GM12864 (cell line): ENCODE measurements at regions not wholly inside any gene's neighbourhood (a gene's known extent, or its start where the extent isn't known, plus 50 kb on each side); places are given as distances from the start of the nearest gene placed in this dataset.

Experiments
- DNase-seq: peaks from one replicate; pipeline ENCODE4 v3.0.0-alpha.2; 2011; ENCODE audit warnings: low read depth
- H3K4me3 ChIP-seq: 2 replicates; pipeline ENCODE4 v1.5.1; 2011; ENCODE audit warnings: mild to moderate bottlenecking, low read depth, low read length, control low read depth
- TF ChIP-seq, protein P1 (sequence below): IDR thresholded peaks from 2 replicates; pipeline ENCODE4 v1.5.1; 2011; ENCODE audit warnings: low read depth, mild to moderate bottlenecking, moderate library complexity, low read length, control low read depth, inconsistent platforms; ENCODE audit errors: missing control alignments

DNA sequence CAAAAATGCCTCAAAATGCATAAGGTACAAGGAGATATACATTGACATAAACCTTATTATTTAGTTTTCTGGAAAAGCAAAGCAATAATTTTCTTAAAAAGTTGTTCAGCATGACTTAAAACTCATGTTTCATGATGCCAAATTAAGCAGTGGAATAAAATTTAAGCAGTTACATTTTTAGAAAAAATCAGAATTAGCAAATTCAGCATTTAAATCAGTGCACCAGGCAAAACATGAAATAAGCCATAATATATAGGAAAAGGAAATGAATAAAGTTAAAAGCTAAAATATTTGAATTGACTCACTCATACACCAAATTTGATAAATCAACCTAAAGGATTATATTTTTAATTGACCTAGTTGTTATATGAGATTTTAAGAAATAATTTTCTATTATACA, 795.1 kb upstream of the CDH6 start:
- H3K4me3 ChIP-seq: no peak overlapping the region
- DNase-seq: no peak
- TF ChIP-seq, protein P1, sequence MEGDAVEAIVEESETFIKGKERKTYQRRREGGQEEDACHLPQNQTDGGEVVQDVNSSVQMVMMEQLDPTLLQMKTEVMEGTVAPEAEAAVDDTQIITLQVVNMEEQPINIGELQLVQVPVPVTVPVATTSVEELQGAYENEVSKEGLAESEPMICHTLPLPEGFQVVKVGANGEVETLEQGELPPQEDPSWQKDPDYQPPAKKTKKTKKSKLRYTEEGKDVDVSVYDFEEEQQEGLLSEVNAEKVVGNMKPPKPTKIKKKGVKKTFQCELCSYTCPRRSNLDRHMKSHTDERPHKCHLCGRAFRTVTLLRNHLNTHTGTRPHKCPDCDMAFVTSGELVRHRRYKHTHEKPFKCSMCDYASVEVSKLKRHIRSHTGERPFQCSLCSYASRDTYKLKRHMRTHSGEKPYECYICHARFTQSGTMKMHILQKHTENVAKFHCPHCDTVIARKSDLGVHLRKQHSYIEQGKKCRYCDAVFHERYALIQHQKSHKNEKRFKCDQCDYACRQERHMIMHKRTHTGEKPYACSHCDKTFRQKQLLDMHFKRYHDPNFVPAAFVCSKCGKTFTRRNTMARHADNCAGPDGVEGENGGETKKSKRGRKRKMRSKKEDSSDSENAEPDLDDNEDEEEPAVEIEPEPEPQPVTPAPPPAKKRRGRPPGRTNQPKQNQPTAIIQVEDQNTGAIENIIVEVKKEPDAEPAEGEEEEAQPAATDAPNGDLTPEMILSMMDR: no peak

DNA sequence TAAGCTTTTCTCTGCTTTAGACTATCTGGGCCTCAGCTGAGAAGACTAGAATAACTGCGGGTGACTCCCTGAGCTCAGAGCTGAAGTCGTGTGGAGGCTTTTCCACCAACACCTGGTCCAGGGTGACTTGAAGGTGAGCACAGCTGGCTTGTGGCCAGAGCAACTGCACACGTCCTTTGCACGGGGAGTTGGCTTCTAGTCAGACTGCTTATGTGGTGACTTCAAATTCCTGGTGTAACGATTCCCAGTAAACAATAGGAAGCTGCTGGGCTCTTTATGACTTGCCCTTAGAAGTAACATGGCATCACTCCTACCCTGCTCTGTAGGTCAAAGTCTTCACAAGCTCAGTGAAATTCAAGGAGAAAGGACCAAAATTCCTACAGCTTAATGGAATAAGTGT, 800.6 kb upstream of the CDH6 start:
- no peak overlapping the region for H3K4me3 ChIP-seq
- DNase-seq: no peak
- TF ChIP-seq, protein P1: no peak

DNA sequence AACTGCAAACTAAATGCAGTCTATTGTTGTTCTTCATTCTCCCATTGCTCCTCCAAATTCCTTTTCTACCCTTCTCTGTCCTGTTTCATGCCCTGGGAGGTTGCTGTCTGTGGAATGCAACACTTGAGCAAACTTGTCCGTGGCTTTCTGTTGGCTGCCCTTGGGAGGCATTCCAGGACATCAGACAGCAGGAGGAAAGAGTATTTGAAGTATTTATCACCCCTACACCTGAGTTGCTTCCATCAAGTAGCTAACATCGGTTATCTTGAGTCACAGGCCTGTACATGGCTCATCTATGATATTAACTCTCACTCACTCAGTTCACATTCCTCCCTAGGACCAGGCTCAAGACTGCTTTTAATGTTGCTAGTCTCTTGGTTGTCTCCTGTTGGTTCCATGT, 803.4 kb upstream of the CDH6 start:
- TF ChIP-seq, protein P1: no peak
- H3K4me3 ChIP-seq: no peak overlapping the region
- DNase-seq: no peak

DNA sequence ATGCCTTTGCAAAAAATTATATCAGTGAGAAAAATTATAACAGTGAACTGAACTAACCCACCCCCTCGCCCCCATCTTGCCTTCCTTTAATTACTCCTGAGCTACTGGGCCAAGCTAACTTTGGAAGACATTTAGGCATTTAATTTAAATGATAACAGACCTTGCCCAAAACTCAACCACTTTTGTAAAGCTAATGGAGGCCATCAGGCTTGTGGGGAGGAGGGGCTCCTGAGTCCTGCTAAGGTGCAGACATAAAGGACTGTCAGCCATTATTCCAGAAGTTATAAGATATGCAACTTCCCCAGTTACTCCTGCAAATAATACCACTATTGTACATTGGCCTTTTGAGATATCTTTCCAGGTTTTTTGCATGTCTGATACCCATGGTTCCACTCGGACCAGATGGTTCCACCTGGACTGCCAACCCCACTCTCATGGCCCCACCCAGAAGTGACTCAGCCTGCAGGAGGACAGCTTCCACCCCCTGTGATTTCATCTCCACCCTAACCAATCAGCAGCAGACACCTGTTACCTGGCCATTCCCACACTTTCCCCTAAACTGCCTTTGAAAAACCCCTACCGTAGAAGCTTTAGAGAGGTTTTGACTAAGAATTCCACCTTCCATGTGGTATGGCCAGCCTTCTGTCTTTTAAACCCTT, 805.4 kb upstream of the CDH6 start:
- TF ChIP-seq, protein P1: no peak
- H3K4me3 ChIP-seq: no peak overlapping the region
- DNase-seq: no peak

DNA sequence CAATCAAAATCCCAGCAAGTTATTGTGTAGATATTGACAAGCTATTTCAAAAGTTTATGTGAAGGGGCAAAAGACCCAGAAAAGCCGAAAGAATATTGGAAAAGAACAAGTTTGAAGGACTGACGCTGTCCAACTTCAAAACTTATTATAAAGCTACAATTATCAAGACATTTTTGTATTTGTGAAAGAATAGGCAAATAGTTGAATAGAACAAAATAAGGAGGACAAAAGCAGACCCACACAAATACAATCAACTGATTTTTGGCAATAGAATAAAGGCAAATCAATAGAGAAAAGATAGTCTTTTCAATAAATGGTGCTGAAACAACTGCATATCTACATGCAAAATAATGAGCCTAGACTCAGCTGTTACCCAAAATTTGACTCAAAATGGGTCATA, 807.7 kb upstream of the CDH6 start:
- DNase-seq: no peak
- TF ChIP-seq, protein P1: no peak
- no peak overlapping the region for H3K4me3 ChIP-seq

DNA sequence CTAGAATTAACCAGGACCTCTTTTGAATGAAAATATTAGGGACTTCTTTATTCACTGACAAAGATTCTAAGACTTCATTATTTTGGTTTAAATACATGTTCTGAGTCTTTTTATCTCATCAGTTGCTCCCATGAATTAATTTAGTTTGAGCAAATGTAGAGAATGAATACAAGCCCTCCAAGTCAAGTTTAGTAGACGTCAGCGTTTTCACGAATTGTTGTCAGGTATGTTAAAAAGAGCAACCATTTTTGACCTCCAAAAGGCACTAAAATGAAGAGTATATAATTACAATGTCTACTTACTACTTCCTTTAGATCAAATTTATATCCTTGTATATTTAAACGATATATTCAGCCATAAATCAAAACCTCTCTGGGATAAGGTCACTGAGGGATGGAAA, 809.3 kb upstream of the CDH6 start:
- no peak for DNase-seq
- TF ChIP-seq, protein P1: no peak
- no peak overlapping the region for H3K4me3 ChIP-seq

DNA sequence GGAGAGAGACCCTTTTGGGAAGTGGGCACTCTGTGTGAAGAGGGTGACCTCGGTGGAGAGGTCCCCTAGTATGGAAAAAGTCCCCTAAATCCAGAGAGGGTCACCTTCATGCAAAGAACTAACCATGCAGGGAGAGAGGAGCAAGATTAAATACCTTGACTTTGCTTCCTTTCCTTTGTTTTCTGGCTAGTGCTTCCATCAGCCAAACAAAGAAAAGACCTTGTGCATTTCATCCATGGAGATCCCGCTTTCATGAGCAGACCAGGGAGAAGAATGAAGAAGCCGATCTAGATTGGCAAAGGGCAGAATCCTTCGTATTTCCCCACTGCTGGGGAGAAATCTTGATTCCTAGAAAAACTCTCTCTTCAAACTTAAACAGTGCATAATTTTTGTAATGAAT, 813.3 kb upstream of the CDH6 start:
- no peak for DNase-seq
- TF ChIP-seq, protein P1: no peak

More for the DNA sequence above, 813.3 kb upstream of the CDH6 start:
- H3K4me3 ChIP-seq: no peak overlapping the region
